Mucosa of descending colon (tissue), 3 donors: ENCODE measurements at regions not wholly inside any gene's neighbourhood (a gene's known extent, or its start where the extent isn't known, plus 50 kb on each side); places are given as distances from the start of the nearest gene placed in this dataset.

ENCODE experiments used
- ATAC-seq: fragments of 200-7000 bp; cut with Tn5 transposase; one replicate; pipeline ENCODE4 v1.9.1; 2020; ENCODE audit warnings: mild to moderate bottlenecking, moderate library complexity
- DNase-seq, 3 donors: peaks; one replicate each; pipeline ENCODE4 v3.0.0-alpha.2; 2020
- H3K36me3 ChIP-seq: fragments of 200-600 bp; one replicate; pipeline ENCODE4 v1.8.0; 2021; ENCODE audit warnings: low read depth, mild to moderate bottlenecking
- H3K4me1 ChIP-seq: fragments of 200-600 bp; one replicate; pipeline ENCODE4 v1.8.0; 2021; ENCODE audit warnings: low read depth, mild to moderate bottlenecking
- H3K4me3 ChIP-seq: fragments of 200-600 bp; one replicate; pipeline ENCODE4 v1.8.0; 2021; ENCODE audit warnings: mild to moderate bottlenecking
- H3K9me3 ChIP-seq: fragments of 200-600 bp; one replicate; pipeline ENCODE4 v1.8.0; 2021; ENCODE audit warnings: mild to moderate bottlenecking
- intact Hi-C, 2 donors: fragments of 100-400 bp; cut with DNase I in 1 of 2; cut with micrococcal nuclease in 1 of 2; formaldehyde crosslinking; loops; one replicate each; pipeline versions ENCODE4 v1.11.0 to v1.11.1; 2022; cut with DNase I, micrococcal nuclease
- TF ChIP-seq, protein P1 (sequence below): fragments of 200-600 bp; IDR thresholded peaks from one replicate; pipeline ENCODE4 v1.8.0; 2022; ENCODE audit warnings: antibody characterized with exemption, mild to moderate bottlenecking
- donor health status: DM: no; HTN: no; CAD: no; lungs with moderate emphysema.
- donor health status: DM: no; HTN: no; CAD: no.
- donor health status: DM: no; HTN: yes; CAD: no.

DNA sequence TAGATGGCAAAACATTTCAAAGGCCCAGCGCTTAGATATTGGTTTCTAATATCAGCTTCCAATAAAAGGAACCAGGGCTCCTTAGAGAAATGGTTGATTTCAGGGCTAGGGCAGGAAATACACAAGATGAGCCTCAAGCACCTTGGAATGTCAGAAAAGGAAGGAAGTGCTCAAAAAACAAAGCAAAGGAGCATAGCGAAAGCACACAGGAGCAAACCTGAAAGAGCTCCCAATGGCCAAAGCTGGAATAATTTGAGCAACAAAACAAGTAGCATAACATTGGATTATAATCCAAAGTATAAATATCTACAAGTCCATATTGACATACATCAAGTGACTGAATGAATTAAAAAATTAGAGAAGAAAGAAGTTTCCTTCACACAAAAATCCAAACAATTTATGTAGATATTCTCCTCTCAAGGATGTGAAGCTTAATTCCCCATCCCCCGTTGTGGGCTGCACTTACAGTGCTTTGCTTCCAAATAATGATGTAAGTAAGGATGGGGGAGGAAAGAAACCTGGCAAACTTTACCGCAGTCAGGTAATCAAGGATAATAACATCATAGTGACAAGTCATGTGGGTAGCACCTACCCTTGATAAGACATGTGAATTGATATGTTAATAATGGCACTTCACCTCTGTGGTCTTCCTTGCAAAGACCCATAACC lies 132.9 kb upstream of the DST start:
- H3K4me1 ChIP-seq: no peaks in the 10 kb centered on the region

DNA sequence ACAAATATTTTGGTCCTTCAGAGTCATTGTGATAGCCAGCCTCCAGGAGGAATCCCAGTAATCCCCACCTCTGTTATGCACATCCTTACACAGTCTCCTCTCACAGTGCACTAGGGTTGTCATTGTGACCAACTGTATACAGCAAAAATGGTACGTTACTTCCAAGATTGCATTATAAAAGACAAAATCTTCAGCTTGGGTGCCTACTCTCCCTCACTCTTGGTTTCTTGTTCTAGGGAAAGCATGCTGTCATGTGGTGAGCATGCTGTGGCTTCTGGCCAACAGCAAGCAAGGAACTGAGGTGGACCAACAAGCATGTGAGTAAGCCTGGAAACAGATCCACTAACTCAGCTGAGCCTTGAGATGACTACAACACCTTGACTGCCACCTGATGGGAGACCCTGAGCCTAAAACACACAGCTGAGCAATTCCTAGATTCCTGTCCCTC lies 130.1 kb upstream of the DST start:
- intact Hi-C loops: no loop called here
- no peak for ATAC-seq
- TF ChIP-seq, protein P1, sequence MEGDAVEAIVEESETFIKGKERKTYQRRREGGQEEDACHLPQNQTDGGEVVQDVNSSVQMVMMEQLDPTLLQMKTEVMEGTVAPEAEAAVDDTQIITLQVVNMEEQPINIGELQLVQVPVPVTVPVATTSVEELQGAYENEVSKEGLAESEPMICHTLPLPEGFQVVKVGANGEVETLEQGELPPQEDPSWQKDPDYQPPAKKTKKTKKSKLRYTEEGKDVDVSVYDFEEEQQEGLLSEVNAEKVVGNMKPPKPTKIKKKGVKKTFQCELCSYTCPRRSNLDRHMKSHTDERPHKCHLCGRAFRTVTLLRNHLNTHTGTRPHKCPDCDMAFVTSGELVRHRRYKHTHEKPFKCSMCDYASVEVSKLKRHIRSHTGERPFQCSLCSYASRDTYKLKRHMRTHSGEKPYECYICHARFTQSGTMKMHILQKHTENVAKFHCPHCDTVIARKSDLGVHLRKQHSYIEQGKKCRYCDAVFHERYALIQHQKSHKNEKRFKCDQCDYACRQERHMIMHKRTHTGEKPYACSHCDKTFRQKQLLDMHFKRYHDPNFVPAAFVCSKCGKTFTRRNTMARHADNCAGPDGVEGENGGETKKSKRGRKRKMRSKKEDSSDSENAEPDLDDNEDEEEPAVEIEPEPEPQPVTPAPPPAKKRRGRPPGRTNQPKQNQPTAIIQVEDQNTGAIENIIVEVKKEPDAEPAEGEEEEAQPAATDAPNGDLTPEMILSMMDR: no peak

More for the DNA sequence above, 132.9 kb upstream of the DST start:
- H3K36me3 ChIP-seq: no peaks in the 10 kb centered on the region
- no peak overlapping the region for H3K4me3 ChIP-seq
- DNase-seq: no peak
- ATAC-seq: no peak
- intact Hi-C loops: no loop called here
- no peaks in the 10 kb centered on the region for H3K9me3 ChIP-seq
- TF ChIP-seq, protein P1: no peak

DNA sequence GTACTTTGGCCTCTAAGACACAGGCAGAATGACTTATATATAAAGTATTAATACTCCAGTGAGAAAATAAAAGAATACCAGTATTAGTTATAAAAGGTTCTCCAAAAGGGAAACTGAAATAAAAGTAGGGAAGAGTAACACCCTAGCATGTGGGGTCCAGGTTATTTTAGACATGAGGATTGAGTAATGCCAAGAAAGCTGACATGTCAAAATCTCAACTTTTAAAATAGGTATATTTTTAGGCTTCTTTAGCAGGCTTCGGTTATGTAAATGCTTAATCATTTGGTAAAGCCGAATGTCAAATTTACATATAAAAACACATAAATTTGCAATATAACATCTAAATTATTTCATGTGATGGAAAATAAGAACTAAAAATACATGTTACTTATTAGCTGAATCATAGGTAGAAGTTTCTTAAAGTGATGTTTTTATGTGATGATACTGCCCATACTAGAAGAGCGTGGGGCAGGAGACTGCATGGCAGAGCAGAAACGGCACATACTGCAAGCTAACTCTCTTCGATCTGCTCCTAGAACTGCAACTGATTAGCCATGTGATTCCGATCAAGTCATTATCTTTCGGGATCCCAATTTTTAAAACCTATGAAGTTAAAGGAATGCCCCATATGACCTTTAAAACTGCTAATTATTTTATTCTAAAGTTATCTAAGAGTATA lies 129.4 kb upstream of the DST start:
- no peak for DNase-seq
- Histone ChIP-seq H3K4me1 (no peaks in the 10 kb centered on the region), H3K36me3 (no peaks in the 10 kb centered on the region), H3K9me3 (no peaks in the 10 kb centered on the region), H3K4me3 (no peak overlapping the region)
- intact Hi-C loops: no loop called here
- TF ChIP-seq, protein P1: no peak
- no peak for ATAC-seq

More for the DNA sequence above, 130.1 kb upstream of the DST start:
- Histone ChIP-seq H3K9me3 (no peaks in the 10 kb centered on the region), H3K4me1 (no peaks in the 10 kb centered on the region), H3K36me3 (no peaks in the 10 kb centered on the region), H3K4me3 (no peak overlapping the region)
- no peak for DNase-seq

DNA sequence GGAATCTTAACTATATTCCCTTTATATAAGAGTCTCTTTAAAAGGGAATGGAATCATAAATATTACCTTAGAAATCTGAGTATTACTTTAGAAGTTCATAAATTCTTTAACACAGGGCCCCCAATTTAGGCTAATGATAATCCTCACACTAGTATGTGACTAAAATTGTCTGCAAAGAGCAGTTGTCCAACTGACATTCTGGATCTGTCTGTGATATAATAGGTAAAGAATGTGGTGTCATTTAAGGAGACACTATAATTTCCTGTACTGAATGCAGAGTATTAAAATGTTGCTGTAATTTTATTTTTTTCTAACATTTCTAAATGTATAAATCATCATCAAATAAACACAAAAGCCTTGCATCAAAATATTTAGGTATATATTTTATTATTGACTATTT lies 128.5 kb upstream of the DST start:
- TF ChIP-seq, protein P1: no peak
- ATAC-seq (no peak), DNase-seq (no peak)
- Histone ChIP-seq H3K9me3 (no peaks in the 10 kb centered on the region), H3K36me3 (no peaks in the 10 kb centered on the region), H3K4me1 (no peaks in the 10 kb centered on the region), H3K4me3 (no peak overlapping the region)
- intact Hi-C loops: no loop called here

DNA sequence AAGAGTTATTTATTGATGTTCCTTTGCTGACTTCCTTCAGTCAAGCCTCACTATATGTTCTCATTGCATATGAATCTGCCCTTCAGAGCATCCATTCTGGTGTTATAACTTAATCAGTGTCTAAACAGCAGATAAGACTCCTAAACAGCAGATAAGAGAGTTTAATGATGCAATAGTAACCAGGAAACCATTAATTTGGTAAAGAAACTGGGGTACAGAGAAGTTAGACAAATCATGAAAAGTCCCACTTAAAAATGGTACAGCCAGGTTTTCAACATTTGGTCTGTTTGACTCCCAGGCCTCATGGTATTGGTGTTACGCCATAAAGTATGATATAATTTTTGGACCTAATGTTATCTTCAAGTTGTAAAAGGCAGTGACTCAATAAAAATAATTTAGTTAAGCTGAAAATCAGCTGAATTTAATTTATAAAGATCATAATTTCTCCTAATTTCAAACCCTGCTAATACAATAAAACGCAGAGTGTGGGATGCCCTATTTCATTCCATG lies 127.4 kb upstream of the DST start:
- DNase-seq: no peak
- Histone ChIP-seq H3K4me1 (no peaks in the 10 kb centered on the region), H3K36me3 (no peaks in the 10 kb centered on the region), H3K9me3 (no peaks in the 10 kb centered on the region), H3K4me3 (no peak overlapping the region)
- intact Hi-C loops: no loop called here
- ATAC-seq: no peak
- TF ChIP-seq, protein P1: no peak
